GM12864 (cell line): ENCODE measurements at regions not wholly inside any gene's neighbourhood (a gene's known extent, or its start where the extent isn't known, plus 50 kb on each side); places are given as distances from the start of the nearest gene placed in this dataset.

Source experiments
- DNase-seq: peaks from one replicate; pipeline ENCODE4 v3.0.0-alpha.2; 2011; ENCODE audit warnings: low read depth
- H3K4me3 ChIP-seq: 2 replicates; pipeline ENCODE4 v1.5.1; 2011; ENCODE audit warnings: mild to moderate bottlenecking, low read depth, low read length, control low read depth
- CTCF ChIP-seq: IDR thresholded peaks from 2 replicates; pipeline ENCODE4 v1.5.1; 2011; ENCODE audit warnings: low read depth, mild to moderate bottlenecking, moderate library complexity, low read length, control low read depth, inconsistent platforms; ENCODE audit errors: missing control alignments

- no peak for DNase-seq
- no peak overlapping the region for H3K4me3 ChIP-seq
- TF ChIP-seq CTCF, result no peak
Measured at GRCh38 chr15:95326431-95327182, 1003.9 kb upstream of the NR2F2 start.

- DNase-seq, result no peak
- TF ChIP-seq CTCF, result no peak
- H3K4me3 ChIP-seq, result no peak overlapping the region
Measured at GRCh38 chr15:95327183-95327525, 1003.3 kb upstream of the NR2F2 start.

GRCh38 chr15:95327661-95328060, 1002.8 kb upstream of the NR2F2 start:
- no peak overlapping the region for H3K4me3 ChIP-seq
- no peak for TF ChIP-seq CTCF
- DNase-seq, result no peak

- DNase-seq, result no peak
- H3K4me3 ChIP-seq, result no peak overlapping the region
- TF ChIP-seq CTCF, result no peak
Measured at GRCh38 chr15:95328559-95328958, 1001.9 kb upstream of the NR2F2 start.

- no peak for DNase-seq
- no peak for TF ChIP-seq CTCF
- H3K4me3 ChIP-seq, result no peak overlapping the region
Measured at GRCh38 chr15:95329362-95329761, 1001.1 kb upstream of the NR2F2 start.

GRCh38 chr15:95341686-95342085, 988.8 kb upstream of the NR2F2 start:
- no peak for DNase-seq
- H3K4me3 ChIP-seq, result no peak overlapping the region
- TF ChIP-seq CTCF, result no peak

- DNase-seq, result no peak
- no peak overlapping the region for H3K4me3 ChIP-seq
- no peak for TF ChIP-seq CTCF
Measured at GRCh38 chr15:95345867-95346266, 984.6 kb upstream of the NR2F2 start.
